GF-D8 (cell line): ENCODE measurements at regions not wholly inside any gene's neighbourhood (a gene's known extent, or its start where the extent isn't known, plus 50 kb on each side); places are given as distances from the start of the nearest gene placed in this dataset.
"Not testable (repeated sequence)": the region's sequence is repeated elsewhere in the genome, so short reads cannot be mapped to it uniquely, and the experiment has no call there.

Source experiments
- DNase-seq: peaks from one replicate; lab custom pipeline; 2025; lab: John Stamatoyannopoulos, UW

DNA sequence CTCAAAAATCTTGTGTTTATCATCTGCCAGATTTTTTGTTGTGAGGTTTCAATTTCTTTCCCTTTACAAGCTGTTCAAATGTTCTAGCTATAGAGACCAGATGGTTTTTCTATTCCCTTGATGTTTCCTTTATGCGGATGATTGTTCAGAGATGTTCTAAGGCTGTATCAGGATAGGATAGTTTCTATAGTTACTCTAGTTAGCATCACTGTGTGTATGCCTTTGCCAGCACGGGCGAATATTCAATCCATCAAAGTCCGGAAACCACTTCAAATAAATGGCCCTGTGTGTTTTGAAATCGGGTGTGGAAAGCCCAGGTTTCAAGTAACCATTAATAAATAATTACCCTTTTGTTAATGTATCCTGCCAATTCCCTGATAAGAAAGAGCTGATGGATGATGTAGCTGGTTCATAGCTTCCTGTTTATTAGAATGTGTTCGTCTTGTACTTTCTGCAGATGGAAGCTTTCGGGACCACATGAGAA is 149.8 kb upstream of the PRKCQ start:
- no peak for DNase-seq

DNA sequence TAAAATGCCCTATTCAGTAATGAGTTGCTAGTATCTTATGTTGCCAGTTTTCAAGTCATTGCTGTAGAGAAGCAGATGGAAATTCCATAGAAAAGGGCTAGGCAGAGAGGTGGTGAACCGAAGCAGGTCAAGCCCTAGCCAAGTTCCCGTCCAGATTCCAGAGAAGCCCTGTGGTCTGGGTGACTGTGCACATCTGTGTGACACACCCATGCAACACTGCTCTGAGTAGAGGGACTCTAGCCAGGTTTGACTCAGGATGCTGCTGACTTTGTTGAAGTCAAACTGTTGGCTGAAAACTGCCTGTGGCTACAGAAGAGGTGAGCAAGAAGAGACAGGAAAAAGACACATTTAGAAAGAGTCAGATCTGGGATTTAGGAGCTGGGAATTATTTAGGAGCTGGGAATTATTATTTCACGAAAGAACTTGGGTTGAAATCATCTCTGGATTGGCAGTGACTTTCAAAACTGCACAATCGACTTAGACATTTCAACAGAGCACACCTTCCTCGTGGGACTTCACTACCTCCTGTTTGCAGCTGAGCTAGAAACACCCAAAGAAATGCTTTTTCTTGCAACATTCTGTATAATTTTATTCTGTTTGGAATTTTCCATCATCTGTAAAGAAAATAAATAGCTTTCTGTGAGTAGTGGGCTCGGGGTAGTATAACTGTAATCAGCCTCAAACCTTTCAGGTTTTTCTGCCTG is 149.1 kb upstream of the PRKCQ start:
- DNase-seq, result no peak

DNA sequence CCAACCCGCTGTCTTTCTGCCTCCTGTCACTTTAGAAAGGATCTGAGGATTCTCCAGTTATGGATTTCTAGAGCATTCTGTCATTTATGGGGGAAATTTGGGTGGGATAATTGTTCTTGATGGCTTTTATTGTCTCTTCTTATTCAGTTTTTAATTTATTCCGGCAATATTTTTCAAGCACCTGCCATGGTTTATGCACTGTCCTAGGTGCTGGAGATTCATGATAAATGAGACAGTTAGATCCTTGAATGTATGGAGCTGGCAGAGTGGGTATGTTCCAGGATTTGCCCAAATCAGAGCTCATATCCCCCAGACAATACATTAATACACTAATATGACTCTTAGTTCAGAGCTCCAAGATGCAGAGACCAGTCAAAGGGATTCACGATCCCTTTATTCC is 146.8 kb upstream of the PRKCQ start:
- no peak for DNase-seq

DNA sequence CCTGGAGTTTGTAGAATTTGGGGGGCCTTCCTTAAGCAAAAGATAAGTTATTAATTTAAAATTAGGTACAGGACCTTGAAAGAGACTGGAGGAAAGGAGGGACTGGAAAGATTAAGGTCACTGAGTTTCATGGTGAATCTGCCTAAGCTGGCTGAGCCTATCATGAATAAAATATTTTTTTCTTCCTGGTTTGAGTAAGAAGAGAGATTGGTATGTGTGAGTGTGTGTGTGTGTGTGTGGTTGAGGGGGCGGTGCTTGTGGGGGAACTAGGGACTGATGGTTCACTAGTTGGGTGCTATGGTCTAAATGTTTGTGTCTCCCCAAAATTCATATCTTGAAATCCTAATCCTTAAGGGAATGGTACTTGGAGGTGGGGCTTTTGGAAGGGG is 142.5 kb upstream of the PRKCQ start:
- DNase-seq, result no peak

DNA sequence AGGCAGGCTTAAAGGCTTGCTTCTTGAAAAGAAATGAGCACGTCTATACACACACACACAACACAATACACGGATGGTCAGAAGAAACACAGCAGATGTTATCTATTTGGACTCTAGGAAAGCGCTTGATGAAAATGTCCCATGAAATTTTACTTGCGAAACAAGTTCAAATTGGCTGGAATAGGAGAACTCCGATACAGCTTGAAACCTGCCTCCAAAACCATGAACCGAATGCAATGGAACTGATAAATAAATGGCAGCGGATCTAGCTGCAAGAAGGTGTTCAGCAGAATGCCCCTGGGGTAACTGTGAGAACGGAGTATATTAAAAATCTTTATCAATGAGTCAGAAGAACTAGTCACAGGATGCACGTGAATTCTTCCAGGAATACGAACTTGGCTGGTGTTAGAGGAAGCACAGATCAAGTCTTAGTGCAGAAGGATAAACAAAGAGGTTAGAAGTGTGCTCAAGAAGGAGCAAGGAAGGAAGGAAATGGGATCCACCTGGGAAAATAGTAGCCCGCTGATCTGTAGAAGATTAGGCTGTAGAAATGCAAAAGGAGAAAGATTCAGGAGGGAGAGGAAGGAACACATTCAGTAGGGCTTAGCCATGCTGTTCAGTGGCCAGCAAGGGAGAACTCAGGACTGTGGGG is 142.0 kb upstream of the PRKCQ start:
- no peak for DNase-seq

DNA sequence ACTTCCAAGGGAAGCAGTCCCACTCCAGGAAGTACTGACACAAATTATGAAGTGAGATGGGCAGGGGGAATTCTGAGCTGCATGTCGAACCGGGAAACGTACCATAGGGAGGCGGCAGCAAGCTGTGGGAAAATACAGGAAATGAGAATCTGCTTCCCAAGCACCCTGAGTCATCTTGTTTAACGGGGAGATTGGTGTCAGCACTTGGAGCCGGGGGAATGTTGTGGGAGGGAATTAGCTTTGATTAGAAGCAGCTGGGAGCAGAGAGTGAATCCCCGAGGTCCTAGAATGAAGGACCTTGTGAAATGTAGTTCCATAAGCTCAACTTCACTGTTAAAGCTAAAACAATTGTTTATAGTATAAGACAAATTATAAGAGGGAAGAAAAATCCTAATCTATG is 141.4 kb upstream of the PRKCQ start:
- DNase-seq, result no peak

DNA sequence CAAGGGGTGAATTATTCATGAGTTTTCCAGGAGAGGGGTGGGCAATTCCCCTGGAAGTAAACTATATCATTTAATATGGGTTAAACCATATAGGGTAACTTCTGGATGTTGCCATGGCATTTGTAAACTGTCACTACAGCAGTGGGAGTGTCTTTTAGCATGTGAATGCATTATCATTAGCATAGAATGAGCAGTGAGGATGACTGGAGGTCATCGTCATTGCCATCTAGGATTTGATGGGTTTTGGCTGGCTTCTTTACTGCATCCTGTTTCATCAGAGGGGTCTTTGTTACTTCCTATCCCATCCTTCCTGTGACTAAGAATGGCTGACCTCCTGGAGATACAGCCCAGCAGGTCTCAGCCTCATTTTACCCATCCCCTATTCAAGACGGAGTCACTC is 139.5 kb upstream of the PRKCQ start:
- DNase-seq, result no peak

DNA sequence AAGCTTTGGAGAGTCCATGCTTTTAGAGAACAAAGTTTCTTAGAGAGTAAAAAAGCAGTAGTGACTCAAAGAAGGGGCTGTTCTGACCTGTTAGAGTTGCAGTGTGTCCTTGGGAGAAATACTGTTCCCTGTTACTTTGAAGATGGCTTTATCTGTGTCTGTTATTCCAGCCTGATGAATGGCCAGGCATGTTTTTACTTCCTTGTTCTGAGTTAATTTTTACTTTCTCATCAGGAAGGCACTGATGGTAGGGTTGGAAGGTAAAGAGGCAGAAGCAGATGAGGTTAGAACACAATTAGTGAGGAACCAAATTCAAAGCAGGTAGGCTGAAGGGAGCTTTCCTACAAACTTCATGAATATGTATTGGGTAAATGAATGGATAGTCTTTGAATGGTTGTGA is 138.5 kb upstream of the PRKCQ start:
- DNase-seq, result no peak

DNA sequence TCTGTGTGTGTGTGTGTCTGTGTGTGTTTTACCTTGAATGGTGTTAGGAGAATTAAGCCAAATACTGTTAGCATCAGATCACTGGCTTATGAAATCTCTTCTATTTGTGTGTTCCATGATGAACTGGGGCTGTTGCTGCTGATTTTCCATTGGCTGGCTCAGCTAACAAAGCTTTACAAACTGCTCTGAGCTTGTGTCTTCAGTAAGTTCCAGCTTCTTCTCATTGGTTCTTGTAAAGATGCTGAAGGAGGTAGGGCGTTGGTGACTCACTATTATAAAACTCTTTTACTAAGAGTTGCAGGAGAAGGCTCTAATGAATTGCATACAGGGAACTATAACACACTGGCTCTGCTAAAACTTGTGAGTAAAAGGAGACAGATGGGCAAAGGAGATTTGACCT is 136.4 kb upstream of the PRKCQ start:
- no peak for DNase-seq

DNA sequence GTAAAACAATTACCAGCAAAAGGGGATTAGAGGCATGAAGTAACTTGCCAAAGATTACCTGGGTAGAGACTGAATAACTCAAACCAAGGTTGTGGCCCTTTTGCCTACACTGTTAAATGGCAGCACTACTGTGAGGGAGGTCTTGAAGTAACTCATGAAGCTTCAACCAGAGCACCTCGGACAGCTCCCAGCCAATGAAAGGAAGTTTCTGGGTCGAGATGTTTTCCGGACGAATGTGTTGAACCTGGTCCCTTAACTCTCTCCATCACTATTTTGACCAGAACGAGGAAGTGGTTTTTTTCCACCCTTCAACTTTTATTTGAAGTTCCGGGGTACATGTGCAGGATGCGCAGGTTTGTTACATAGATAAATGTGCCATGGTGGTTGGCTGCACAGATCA is 133.6 kb upstream of the PRKCQ start:
- no peak for DNase-seq

DNA sequence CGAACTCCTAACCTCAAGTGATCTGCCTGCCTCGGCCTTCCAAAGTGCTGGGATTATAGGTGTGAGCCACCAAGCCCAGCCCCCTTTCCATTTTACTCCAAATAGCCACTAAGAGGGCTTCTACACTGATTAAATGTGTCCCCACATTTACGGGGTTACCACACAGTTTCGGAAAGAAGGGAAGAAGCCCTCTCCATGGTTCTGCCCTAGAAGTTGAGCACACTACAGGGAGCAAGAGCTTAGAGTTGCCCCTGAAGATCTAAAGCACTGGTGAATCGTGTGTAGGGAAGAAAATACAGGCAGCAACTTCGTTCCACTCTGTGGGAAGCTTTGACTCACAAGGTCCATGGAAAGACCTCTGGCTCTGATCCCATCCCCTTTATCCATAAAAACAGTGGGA is 133.0 kb upstream of the PRKCQ start:
- no peak for DNase-seq

DNA sequence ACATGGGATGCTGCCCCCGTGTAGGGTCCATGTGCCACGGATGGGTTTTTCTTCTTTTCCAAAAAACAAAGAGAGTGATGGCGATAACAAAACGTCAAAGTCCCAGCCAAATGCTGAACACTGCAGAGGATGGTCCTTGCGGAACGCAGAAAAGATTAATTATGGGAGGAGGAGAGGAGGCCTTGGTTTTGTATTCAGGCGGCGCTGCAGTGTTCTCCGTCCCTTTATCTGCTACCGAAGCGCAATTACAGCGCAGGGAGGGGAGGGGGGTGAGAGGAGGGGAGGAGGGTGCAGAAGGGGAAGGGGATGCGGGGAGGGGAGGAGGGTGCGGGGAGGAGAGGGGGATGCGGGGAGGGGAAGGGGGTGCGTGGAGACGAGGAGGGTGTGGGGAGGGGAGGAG is 131.8 kb upstream of the PRKCQ start:
- no peak for DNase-seq

DNA sequence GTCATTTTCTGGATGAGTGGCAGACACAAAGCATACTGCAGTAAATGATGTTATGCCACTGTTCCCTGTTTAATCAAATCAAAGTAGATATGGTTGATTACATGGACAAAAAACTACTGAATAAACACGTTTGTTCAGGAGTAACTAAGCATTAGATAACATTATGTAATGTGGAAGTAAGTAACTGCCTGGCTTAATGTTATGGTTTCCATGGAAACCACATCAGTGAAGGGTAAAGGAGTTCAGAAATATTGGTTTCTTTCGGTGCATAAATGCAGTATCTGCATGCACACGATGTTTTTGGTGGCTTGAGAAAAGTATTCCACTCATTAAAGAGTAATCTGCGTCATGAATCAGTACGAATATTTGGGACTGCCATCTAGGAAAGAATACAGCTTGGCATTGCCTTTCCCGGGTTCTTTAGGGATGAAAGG is 131.3 kb upstream of the PRKCQ start:
- no peak for DNase-seq

DNA sequence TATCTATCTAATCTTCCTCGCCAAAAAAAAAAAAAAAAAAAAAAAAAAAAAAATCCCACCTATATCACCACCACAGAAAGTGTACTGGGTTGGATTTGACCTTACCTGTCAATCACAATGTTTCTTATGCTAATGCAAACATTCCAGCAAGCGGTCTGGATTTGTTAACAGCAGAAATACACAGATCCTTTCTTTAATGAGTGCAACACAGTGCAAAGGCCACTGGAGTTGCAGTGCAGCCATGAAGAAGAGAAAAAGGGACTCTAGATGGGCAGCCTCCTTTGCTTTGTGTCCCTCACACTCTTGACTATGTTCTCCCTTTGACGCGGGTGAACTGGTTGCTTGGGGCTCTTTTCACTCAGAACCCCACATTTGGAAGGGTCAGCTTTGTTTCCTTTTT is 127.3 kb upstream of the PRKCQ start:
- no peak for DNase-seq

DNA sequence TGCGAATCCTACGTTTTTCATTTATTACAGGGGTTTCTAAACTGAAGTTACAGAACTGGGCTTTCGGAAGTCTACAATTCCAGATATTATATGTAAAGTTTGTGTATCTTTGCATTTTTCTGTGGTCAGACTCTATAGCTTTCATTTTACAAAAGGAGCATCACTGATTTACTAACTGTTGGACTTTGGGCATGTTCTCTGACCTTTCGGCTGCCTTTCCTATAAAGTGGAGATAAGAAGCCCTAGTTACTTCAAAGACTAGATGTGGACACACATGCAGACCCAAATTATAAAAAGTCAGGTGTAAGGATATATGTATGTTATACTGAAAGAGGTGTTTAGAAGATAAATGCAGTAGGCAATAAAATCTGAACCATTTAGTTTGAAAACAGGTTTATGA is 126.6 kb upstream of the PRKCQ start:
- DNase-seq, result no peak

DNA sequence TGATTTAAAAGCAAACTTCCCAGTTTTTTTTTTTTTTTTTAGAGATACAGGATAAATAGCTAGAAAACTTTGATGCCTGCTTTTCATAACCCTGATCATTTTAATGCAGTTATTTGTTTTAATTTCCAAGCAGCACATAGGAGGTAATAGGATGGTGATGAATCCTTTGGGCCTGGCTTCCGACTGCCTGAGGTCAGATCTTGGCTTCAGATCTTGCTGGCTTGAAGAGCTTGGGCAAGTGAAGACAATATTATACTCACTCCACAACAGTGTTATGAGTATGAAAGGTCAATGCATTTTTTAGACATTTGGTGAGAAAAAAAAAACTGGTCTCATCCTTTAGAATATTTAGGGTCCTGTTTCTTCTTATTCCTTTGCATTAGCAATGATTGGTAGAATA is 124.8 kb upstream of the PRKCQ start:
- DNase-seq, result no peak

DNA sequence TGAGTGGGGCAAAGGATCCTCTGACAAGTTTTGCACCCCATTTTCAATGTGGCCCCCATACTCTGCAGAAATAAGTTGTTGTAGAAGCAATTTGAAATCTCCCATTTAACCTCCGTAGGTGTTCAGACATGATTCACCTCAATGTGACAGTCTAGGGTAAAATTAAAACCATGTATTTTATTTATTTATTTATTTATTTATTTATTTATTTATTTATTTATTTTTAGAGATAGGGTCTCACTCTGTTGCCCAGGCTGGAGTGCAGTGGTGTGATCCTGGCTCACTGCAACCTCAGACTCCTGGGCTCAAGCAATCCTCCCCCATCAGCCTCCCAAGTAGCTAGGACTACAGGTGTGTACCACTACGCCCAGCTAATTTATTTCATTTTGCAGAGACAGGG is 122.8 kb upstream of the PRKCQ start:
- DNase-seq, result not testable (repeated sequence)

DNA sequence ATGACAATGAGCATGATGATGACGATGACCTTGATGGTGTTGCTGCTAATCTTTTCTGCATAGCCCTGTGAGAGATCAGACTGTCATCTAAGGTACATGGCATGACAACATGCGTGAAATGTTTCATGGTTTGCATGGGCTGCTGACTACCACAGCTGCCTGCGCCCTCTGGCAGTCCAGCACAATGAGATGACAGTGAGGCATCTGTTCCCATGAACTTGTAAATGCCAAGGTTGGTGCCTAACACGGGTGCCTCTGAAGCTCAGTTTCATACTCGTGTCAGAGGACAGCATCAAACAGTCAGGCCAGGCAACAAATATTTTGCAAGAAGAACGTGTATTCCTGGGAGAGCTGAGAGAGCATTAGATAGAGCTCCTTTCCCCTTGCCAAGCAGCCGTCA is 122.0 kb upstream of the PRKCQ start:
- no peak for DNase-seq

DNA sequence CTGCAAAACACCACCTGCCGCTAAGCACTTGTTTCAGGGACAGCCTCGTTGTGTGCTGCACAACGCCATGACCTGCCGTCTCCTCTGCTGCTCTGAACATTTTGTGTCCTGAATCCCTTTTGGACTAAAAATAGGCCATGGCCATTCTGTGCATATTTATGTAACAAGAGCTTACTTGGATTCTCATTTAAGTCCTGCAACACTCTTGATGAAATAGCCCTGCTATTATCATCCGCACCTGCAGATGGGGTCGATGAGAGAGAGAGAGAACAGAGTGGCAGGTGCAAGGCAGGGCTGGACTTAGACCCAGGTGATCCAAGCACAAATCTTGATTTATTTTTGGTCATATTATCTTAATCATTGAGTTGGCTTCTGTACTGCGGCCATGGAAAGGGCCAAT is 121.2 kb upstream of the PRKCQ start:
- no peak for DNase-seq

DNA sequence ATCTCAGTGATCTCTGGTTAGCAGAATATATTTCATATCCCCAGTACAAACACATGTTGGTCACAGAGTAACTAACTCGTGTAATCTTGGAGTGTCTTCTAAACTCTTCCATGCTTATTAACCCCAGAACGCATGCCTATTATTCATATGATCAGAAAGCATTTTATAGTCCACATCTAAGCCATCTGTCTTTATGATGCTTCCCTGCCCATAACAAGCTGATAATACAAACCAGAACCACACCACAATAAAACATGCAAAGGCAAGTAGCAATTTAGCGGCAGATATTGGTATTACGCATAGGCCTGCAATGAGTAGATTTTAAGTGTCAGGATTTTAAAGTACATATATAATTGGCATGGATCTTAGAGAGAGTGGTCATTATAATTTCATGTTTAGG is 120.0 kb upstream of the PRKCQ start:
- no peak for DNase-seq

DNA sequence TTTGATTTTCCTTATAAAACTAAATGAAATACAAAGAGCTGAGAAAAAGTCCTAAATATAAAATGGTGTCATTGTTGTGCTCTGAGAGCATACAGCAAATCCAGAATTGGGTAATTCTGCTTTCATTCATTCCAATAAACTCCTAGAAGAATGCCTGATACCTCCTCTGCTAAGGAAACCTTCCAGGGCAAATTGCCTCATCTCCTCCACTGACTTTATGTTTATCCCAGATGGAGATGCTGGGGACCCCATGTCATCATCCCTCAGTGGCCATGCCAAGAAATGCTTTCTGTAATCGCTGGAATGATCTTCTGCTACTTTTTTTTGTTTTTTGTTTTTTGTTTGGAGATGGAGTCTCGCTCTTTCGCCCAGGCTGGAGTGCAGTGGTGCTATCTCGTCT is 119.3 kb upstream of the PRKCQ start:
- no peak for DNase-seq

DNA sequence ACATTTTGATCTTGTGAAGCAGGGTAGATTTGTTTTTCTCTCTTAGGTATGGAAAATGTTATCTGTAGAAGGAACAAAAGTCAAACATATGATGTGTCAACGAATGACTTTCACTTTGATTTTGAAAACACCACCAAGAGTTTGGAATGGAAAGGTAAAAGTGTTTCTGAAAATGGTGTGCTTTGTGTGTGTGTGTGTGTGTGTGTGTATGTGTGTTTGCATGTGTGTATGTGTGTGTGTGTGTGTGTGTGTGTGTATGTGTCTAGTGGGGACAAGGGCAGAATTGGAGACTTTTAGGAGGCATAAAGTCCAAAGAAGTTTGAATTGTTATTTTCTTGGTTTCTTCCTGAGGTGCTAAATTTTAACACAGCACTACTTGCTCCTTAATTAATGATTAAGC is 115.4 kb upstream of the PRKCQ start:
- no peak for DNase-seq

DNA sequence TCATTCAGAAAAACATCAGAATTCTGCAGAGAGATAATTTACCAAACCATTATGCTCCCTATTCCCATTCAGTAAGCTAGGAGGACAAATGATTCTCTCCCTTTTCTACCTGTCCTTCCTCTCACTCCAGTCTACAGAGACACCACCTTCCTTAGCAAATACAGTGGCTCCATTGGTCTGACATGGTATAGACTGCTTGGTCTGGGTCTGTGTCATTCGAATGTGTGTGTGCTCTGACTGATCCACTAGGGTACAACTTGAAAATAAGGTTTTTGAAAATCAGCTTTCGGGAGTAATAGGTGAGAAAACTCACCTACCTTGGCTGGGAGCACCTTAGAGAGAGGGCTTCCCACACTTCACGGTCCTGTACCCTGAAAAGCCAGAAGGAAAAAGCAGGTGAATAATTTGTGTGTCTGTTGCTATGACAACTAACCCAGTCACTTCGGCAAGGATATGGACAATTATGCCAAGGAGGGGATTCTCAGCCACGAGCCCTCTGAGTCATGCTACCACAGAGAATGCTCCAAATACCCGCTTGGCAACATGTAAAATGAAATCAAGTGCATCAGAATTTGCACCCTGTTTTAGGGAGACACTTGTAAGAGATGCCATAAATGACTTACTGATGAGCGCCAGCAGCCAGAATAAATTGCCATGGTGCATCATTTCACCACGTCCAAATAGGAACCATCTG is 114.5 kb upstream of the PRKCQ start:
- DNase-seq, result no peak
